Caco-2 (cell line): ENCODE measurements at regions not wholly inside any gene's neighbourhood (a gene's known extent, or its start where the extent isn't known, plus 50 kb on each side); places are given as distances from the start of the nearest gene placed in this dataset.

Source experiments
- BruUV-seq: library from RNA; stranded (reverse); fragments of 400-500 nt; replicated peaks from 2 replicates; lab custom pipeline; 2021; lab: Mats Ljungman, UMichigan
- CTCF ChIA-PET: fragments of 300-600 bp; sonication (Branson Sonifier 250); formaldehyde crosslinking; loops from one replicate; lab custom pipeline; 2022; ENCODE audit warnings: antibody characterized with exemption; lab: Charles Lee
- POLR2A ChIA-PET: fragments of 300-600 bp; sonication (Branson Sonifier 250); formaldehyde crosslinking; loops from one replicate; lab custom pipeline; 2022; ENCODE audit warnings: antibody characterized with exemption; lab: Charles Lee
- DNase-seq, 2 experiments: peaks; one replicate each; pipeline versions ENCODE4 v3.0.0 to v3.0.0-alpha.2; 2020 to 2022
- H3K27me3 ChIP-seq: replicated peaks from 2 replicates; pipeline ENCODE4 v1.6.0; 2011; ENCODE audit warnings: low read length; ENCODE audit not compliant: control insufficient read depth, insufficient read depth
- H3K36me3 ChIP-seq: 2 replicates; pipeline ENCODE4 v1.5.1; 2011; ENCODE audit warnings: low read length; ENCODE audit not compliant: control insufficient read depth, insufficient read depth
- H3K4me1 ChIP-seq: fragments of 250-450 bp; sonication (Bioruptor Pico); 2 replicates; pipeline ENCODE4 v1.5.1; 2020; ENCODE audit warnings: mild to moderate bottlenecking
- H3K4me3 ChIP-seq: 2 replicates; pipeline ENCODE4 v1.5.1; 2011; ENCODE audit warnings: low read depth, mild to moderate bottlenecking, control low read depth, low read length
- H3K9me3 ChIP-seq: fragments of 250-450 bp; sonication (Bioruptor Pico); 2 replicates; pipeline ENCODE4 v1.5.1; 2020; ENCODE audit warnings: mild to moderate bottlenecking, moderate library complexity
- H3K27ac Mint-ChIP-seq: one replicate; pipeline ENCODE4 v1.8.0; 2022; ENCODE audit warnings: mixed read lengths; ENCODE audit not compliant: unreplicated experiment
- H3K27me3 Mint-ChIP-seq: one replicate; pipeline ENCODE4 v1.8.0; 2022; ENCODE audit warnings: mixed read lengths; ENCODE audit not compliant: insufficient read depth, unreplicated experiment
- H3K36me3 Mint-ChIP-seq: one replicate; pipeline ENCODE4 v1.8.0; 2022; ENCODE audit warnings: mild to moderate bottlenecking, mixed read lengths; ENCODE audit not compliant: insufficient read depth, unreplicated experiment
- H3K4me1 Mint-ChIP-seq: one replicate; pipeline ENCODE4 v1.8.0; 2022; ENCODE audit warnings: low read depth, mixed read lengths; ENCODE audit not compliant: unreplicated experiment
- H3K4me3 Mint-ChIP-seq: one replicate; pipeline ENCODE4 v1.8.0; 2022; ENCODE audit warnings: mild to moderate bottlenecking, moderate library complexity, mixed read lengths; ENCODE audit not compliant: unreplicated experiment
- H3K9me3 Mint-ChIP-seq: one replicate; pipeline ENCODE4 v1.8.0; 2022; ENCODE audit warnings: mixed read lengths; ENCODE audit not compliant: unreplicated experiment
- intact Hi-C: fragments of 100-400 bp; cut with micrococcal nuclease; formaldehyde crosslinking; loops from one replicate; pipeline ENCODE4 v1.10.0; 2022; ENCODE audit not compliant: unreplicated experiment
- TF ChIP-seq, protein P1 (sequence below), 2 experiments: fragments of 200-600 bp in 1 of 2; IDR thresholded peaks; 1 replicate in 1 of 2; 2 replicates in 1 of 2; pipeline versions ENCODE4 v1.5.1 to v1.8.0; 2011 to 2022; ENCODE audit warnings: antibody characterized with exemption in 1 of 2, control low read depth in 1 of 2, inconsistent platforms in 1 of 2, low read depth in 1 of 2, low read length in 1 of 2, mild to moderate bottlenecking in 1 of 2, moderate library complexity in 1 of 2; ENCODE audit not compliant: insufficient read depth in 1 of 2, severe bottlenecking in 1 of 2, unreplicated experiment in 1 of 2

DNA sequence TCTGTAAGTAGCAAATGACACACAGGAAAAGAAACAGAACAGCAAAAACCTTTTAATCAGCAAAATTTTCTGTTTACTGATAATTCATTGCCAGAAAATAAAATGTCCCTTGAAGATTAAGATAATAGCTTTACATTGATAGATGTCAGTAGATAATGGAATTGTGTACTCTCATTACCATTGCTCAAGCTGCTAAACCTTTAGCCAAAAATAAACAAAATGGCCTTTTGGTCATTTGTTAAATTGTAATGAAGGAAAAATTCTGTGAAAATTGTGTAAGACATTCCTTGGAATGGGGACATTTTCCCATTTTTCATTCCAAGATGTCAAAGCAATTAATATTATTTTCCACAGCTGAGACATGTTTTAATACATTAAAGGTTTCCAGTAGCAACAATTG is 189.8 kb downstream of the PLOD2 start:
- no peaks in the 10 kb centered on the region for H3K4me1 Mint-ChIP-seq
- Histone ChIP-seq H3K4me1 (no peaks in the 10 kb centered on the region), H3K4me3 (no peak overlapping the region), H3K36me3 (no peaks in the 10 kb centered on the region), H3K9me3 (no peaks in the 10 kb centered on the region), H3K27me3 (no peaks in the 10 kb centered on the region)
- TF ChIP-seq, protein P1, sequence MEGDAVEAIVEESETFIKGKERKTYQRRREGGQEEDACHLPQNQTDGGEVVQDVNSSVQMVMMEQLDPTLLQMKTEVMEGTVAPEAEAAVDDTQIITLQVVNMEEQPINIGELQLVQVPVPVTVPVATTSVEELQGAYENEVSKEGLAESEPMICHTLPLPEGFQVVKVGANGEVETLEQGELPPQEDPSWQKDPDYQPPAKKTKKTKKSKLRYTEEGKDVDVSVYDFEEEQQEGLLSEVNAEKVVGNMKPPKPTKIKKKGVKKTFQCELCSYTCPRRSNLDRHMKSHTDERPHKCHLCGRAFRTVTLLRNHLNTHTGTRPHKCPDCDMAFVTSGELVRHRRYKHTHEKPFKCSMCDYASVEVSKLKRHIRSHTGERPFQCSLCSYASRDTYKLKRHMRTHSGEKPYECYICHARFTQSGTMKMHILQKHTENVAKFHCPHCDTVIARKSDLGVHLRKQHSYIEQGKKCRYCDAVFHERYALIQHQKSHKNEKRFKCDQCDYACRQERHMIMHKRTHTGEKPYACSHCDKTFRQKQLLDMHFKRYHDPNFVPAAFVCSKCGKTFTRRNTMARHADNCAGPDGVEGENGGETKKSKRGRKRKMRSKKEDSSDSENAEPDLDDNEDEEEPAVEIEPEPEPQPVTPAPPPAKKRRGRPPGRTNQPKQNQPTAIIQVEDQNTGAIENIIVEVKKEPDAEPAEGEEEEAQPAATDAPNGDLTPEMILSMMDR (IDR thresholded peaks at IDR 0.05; ENCODE audit: insufficient read depth in 1 of 2, low read depth in 1 of 2, low read length in 1 of 2, severe bottlenecking in 1 of 2, unreplicated experiment in 1 of 2), result no peak
- DNase-seq, result no peak
- intact Hi-C loops, result no loop called here
- no peaks in the 10 kb centered on the region for H3K27me3 Mint-ChIP-seq
- POLR2A ChIA-PET, result no interaction called here
- CTCF ChIA-PET, result no interaction called here
- no peak overlapping the region for H3K4me3 Mint-ChIP-seq
- no peaks in the 10 kb centered on the region for H3K36me3 Mint-ChIP-seq
- H3K27ac Mint-ChIP-seq, result no peak overlapping the region
- H3K9me3 Mint-ChIP-seq, result no peaks in the 10 kb centered on the region
- BruUV-seq, result no TSS peak

DNA sequence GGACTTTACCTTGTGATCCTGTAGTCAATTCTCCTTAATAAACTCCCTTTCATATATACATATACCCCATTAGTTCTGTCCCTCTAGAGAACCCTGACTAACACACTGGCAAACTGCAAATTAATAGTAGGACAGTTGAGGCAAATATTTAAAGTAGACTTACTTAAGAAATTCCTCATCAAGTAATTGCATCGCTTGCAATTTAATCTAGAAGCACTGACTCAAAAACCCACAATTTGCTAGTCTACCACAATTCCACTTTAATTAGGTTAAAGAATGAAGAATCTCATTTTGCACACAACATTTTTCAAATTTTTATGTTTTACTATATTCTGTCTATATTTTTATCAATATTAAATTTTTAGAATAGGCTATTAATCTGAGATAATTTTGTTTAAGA is 188.1 kb downstream of the PLOD2 start:
- H3K4me1 Mint-ChIP-seq, result no peaks in the 10 kb centered on the region
- CTCF ChIA-PET, result no interaction called here
- no TSS peak for BruUV-seq
- H3K36me3 Mint-ChIP-seq, result no peaks in the 10 kb centered on the region
- no peak overlapping the region for H3K27ac Mint-ChIP-seq
- no peak overlapping the region for H3K4me3 ChIP-seq
- intact Hi-C loops, result no loop called here
- no peaks in the 10 kb centered on the region for H3K27me3 ChIP-seq
- POLR2A ChIA-PET, result no interaction called here
- H3K4me1 ChIP-seq, result no peaks in the 10 kb centered on the region
- no peak for DNase-seq
- H3K4me3 Mint-ChIP-seq, result no peak overlapping the region
- TF ChIP-seq, protein P1 (IDR thresholded peaks at IDR 0.05; ENCODE audit: insufficient read depth in 1 of 2, low read depth in 1 of 2, low read length in 1 of 2, severe bottlenecking in 1 of 2, unreplicated experiment in 1 of 2), result no peak
- no peaks in the 10 kb centered on the region for H3K9me3 Mint-ChIP-seq
- no peaks in the 10 kb centered on the region for H3K36me3 ChIP-seq
- peaks cover 5% of the 10 kb centered on the region for H3K27me3 Mint-ChIP-seq
- H3K9me3 ChIP-seq, result no peaks in the 10 kb centered on the region

DNA sequence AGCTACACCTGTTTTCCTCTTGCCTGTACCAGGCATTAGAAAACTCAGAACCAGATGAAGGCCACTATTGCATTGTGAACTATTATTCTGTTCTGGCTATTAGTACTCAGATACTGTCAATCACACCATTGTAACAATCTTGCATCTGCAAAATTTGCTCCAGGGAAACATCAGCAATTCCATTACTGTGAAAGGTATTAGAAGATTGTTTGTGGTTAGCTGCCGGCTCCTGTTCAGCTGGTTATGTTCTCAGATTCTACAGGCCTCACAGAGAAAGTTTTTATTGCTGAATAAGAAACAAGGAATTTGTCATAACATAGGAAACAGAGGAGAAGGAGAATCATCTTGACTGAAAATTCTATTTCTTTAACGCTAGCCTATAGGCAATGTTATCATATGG is 179.9 kb downstream of the PLOD2 start:
- Mint-ChIP-seq H3K4me1 (peaks cover 11% of the 10 kb centered on the region), H3K27me3 (peaks cover 14% of the 10 kb centered on the region), H3K27ac (no peak overlapping the region), H3K4me3 (no peak overlapping the region), H3K36me3 (no peaks in the 10 kb centered on the region), H3K9me3 (no peaks in the 10 kb centered on the region)
- no peak for DNase-seq
- no peak overlapping the region for H3K4me3 ChIP-seq
- CTCF ChIA-PET, result no interaction called here
- TF ChIP-seq, protein P1 (IDR thresholded peaks at IDR 0.05; ENCODE audit: insufficient read depth in 1 of 2, low read depth in 1 of 2, low read length in 1 of 2, severe bottlenecking in 1 of 2, unreplicated experiment in 1 of 2), result no peak
- POLR2A ChIA-PET, result no interaction called here
- no TSS peak for BruUV-seq
- H3K4me1 ChIP-seq, result 0 out of 2 replicates have a peak, but pooled peaks cover 5% of the 10 kb centered on the region
- no peaks in the 10 kb centered on the region for H3K27me3 ChIP-seq
- intact Hi-C loops, result no loop called here
- peaks cover 10% of the 10 kb centered on the region; the same call in 1 of the 2 replicates for H3K9me3 ChIP-seq
- no peaks in the 10 kb centered on the region for H3K36me3 ChIP-seq
